ENCODE measurements at regions not wholly inside any gene's neighbourhood (a gene's known extent, or its start where the extent isn't known, plus 50 kb on each side); places are given as distances from the start of the nearest gene placed in this dataset.

DNA sequence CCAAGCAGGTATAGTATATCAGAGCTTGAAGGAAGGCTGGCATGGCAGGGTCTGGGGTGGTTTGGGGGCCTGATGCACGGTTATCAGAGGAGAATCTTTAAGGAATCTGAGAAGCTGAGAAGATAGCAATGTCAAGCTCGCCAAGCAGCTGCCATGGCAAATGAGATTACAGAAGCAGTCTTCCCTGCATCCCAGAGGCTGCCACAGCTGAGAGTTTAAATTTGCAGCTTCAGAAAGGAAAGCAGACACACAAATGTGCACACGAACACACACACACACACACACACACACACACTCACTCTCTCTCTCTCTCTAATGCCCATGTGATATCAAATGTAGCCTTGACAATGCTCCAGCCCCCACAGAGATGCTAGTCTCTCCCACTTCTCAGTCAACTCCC is 79.0 kb upstream of the TNC start:
- 71% methylated on average over 3 of the region's 3 CpGs for WGBS (ENCODE audit: insufficient coverage)
- H3K4me3 Mint-ChIP-seq, result no peak overlapping the region
- H3K27ac Mint-ChIP-seq, result no peak overlapping the region
- peaks cover 9 to 15% of the 10 kb centered on the region in 2 donors for H3K27me3 Mint-ChIP-seq (ENCODE audit: low read depth in 2 of 2)
- ATAC-seq (no peak), DNase-seq (no peak)
- no peaks in the 10 kb centered on the region for H3K36me3 Mint-ChIP-seq
- H3K4me1 Mint-ChIP-seq, result no peaks in the 10 kb centered on the region
- Histone ChIP-seq H3K9me3 (ENCODE audit: control insufficient read depth, insufficient read depth, low read length) (no peaks in the 10 kb centered on the region), H3K27me3 (ENCODE audit: control insufficient read depth, insufficient read depth, low read length) (no peaks in the 10 kb centered on the region), H3K4me3 (ENCODE audit: low read length) (no peak overlapping the region), H3K4me1 (ENCODE audit: control insufficient read depth, insufficient read depth, low read length) (no peaks in the 10 kb centered on the region), H3K27ac (ENCODE audit: low read length) (no peak overlapping the region), H3K36me3 (ENCODE audit: control insufficient read depth, insufficient read depth, low read length) (no peaks in the 10 kb centered on the region)
- intact Hi-C loops (cut with micrococcal nuclease), result no loop called here
- TF ChIP-seq, protein P1, sequence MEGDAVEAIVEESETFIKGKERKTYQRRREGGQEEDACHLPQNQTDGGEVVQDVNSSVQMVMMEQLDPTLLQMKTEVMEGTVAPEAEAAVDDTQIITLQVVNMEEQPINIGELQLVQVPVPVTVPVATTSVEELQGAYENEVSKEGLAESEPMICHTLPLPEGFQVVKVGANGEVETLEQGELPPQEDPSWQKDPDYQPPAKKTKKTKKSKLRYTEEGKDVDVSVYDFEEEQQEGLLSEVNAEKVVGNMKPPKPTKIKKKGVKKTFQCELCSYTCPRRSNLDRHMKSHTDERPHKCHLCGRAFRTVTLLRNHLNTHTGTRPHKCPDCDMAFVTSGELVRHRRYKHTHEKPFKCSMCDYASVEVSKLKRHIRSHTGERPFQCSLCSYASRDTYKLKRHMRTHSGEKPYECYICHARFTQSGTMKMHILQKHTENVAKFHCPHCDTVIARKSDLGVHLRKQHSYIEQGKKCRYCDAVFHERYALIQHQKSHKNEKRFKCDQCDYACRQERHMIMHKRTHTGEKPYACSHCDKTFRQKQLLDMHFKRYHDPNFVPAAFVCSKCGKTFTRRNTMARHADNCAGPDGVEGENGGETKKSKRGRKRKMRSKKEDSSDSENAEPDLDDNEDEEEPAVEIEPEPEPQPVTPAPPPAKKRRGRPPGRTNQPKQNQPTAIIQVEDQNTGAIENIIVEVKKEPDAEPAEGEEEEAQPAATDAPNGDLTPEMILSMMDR (IDR thresholded peaks at IDR 0.05), result no peak
- peaks cover 0 to 3% of the 10 kb centered on the region in 2 donors for H3K9me3 Mint-ChIP-seq

DNA sequence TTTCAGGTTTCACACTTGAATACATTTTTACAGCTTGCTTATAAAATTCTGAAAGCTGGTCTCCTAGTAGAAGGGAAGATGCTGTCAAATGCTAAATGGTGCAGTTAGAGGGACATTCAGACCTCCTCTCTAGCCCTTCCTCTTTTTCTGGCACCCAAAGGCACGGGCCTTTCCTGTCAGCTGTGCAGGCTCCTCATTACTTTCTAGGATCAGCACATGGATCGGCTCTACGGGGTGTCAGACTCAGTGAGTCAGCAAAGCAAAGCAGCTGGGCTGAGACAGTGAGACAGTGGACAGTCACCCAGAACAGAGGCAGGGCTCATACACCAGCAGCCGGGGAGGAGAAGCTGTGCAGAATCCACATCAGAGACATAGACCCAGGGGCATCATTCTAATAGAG is 80.0 kb upstream of the TNC start:
- peaks cover 9 to 15% of the 10 kb centered on the region in 2 donors for H3K27me3 Mint-ChIP-seq (ENCODE audit: low read depth in 2 of 2)

DNA sequence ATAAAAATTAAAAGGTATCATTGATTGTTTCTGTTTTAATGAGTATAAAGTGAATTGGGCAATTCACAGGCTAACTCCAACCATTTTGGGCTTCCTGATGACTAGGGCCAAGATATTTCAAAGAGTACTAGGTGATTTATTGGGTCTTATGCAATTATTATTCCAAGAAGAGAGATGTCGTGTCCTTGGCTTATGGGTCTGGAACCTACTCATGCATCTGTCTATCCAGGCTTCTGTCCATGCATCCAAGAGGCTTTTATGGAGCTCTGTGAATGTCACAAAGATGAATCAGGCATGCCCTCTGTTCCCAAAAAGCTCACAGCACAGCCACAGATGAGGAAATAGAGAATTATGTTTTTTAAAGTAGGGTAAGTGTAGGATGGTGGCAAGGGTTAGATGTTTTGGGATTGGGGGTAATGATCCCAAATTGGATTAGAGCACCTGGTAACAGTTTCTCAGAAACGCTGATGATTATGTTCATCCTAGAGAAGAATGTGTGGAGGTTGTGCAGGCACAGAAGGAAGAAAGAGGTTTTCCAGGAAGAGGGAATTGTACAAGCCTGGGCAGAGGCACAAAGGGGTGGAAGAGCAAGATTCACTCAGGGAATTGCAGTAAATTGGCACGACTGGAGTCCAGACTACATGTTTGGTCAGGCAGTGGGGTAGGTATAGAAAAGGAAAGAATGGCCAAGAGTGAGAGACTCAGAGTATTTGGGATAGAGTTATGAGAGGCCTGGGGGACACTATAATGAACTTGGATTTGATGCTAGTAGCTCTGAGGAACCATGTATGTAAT is 83.0 kb upstream of the TNC start:
- 72% methylated on average over 3 of the region's 3 CpGs for WGBS (ENCODE audit: insufficient coverage)

More for the DNA sequence above, 80.0 kb upstream of the TNC start:
- Mint-ChIP-seq H3K4me1 (no peaks in the 10 kb centered on the region), H3K4me3 (no peak overlapping the region), H3K27ac (no peak overlapping the region), H3K9me3 (peaks cover 0 to 3% of the 10 kb centered on the region in 2 donors), H3K36me3 (no peaks in the 10 kb centered on the region)
- TF ChIP-seq, protein P1 (IDR thresholded peaks at IDR 0.05), result no peak
- no peak for DNase-seq
- ATAC-seq, result no peak
- Histone ChIP-seq H3K4me1 (ENCODE audit: control insufficient read depth, insufficient read depth, low read length) (no peaks in the 10 kb centered on the region), H3K27me3 (ENCODE audit: control insufficient read depth, insufficient read depth, low read length) (no peaks in the 10 kb centered on the region), H3K4me3 (ENCODE audit: low read length) (no peak overlapping the region), H3K27ac (ENCODE audit: low read length) (no peak overlapping the region), H3K36me3 (ENCODE audit: control insufficient read depth, insufficient read depth, low read length) (no peaks in the 10 kb centered on the region), H3K9me3 (ENCODE audit: control insufficient read depth, insufficient read depth, low read length) (no peaks in the 10 kb centered on the region)
- WGBS (ENCODE audit: insufficient coverage), result 27% methylated on average over 4 of the region's 4 CpGs
- intact Hi-C loops (cut with micrococcal nuclease), result no loop called here

More for the DNA sequence above, 83.0 kb upstream of the TNC start:
- no peak overlapping the region for H3K27ac ChIP-seq (ENCODE audit: low read length)
- no peaks in the 10 kb centered on the region for H3K36me3 Mint-ChIP-seq
- intact Hi-C loops (cut with micrococcal nuclease), result no loop called here
- H3K9me3 Mint-ChIP-seq, result peaks cover 0 to 3% of the 10 kb centered on the region in 2 donors
- TF ChIP-seq, protein P1 (IDR thresholded peaks at IDR 0.05), result no peak
- no peaks in the 10 kb centered on the region for H3K4me1 Mint-ChIP-seq
- ATAC-seq (no peak), DNase-seq (no peak)
- no peaks in the 10 kb centered on the region for H3K9me3 ChIP-seq (ENCODE audit: control insufficient read depth, insufficient read depth, low read length)
- peaks cover 8 to 9% of the 10 kb centered on the region in 2 donors for H3K27me3 Mint-ChIP-seq (ENCODE audit: low read depth in 2 of 2)
- H3K4me1 ChIP-seq (ENCODE audit: control insufficient read depth, insufficient read depth, low read length), result no peaks in the 10 kb centered on the region
- no peak overlapping the region for H3K4me3 ChIP-seq (ENCODE audit: low read length)
- H3K27ac Mint-ChIP-seq, result no peak overlapping the region
- H3K4me3 Mint-ChIP-seq, result no peak overlapping the region
- peaks cover 2% of the 10 kb centered on the region for H3K27me3 ChIP-seq (ENCODE audit: control insufficient read depth, insufficient read depth, low read length)
- H3K36me3 ChIP-seq (ENCODE audit: control insufficient read depth, insufficient read depth, low read length), result no peaks in the 10 kb centered on the region

All from natural killer cell (primary cell).